HG03457 (cell line): ENCODE measurements at regions not wholly inside any gene's neighbourhood (a gene's known extent, or its start where the extent isn't known, plus 50 kb on each side); places are given as distances from the start of the nearest gene placed in this dataset.

ENCODE experiments used
- ATAC-seq: cut with Tn5 transposase; IDR thresholded peaks from one replicate; pipeline ENCODE4 v1.9.1; 2021; ENCODE audit warnings: moderate number of reproducible peaks; ENCODE audit not compliant: unreplicated experiment

- ATAC-seq, result no peak
These were observed 310.4 kb downstream of the KCNC2 start for GRCh38 chr12:74899031-74899829.

GRCh38 chr12:74900232-74900631 is 309.4 kb downstream of the KCNC2 start:
- no peak for ATAC-seq

- ATAC-seq, result no peak
These were observed 306.1 kb downstream of the KCNC2 start for GRCh38 chr12:74903522-74903921.

GRCh38 chr12:74906224-74906623 is 303.4 kb downstream of the KCNC2 start:
- no peak for ATAC-seq

- ATAC-seq, result no peak
These were observed 298.8 kb downstream of the KCNC2 start for GRCh38 chr12:74910831-74911230.

- no peak for ATAC-seq
These were observed 295.3 kb downstream of the KCNC2 start for GRCh38 chr12:74914378-74914777.

- no peak for ATAC-seq
These were observed 293.9 kb downstream of the KCNC2 start for GRCh38 chr12:74915718-74916117.

- no peak for ATAC-seq
These were observed 291.9 kb downstream of the KCNC2 start for GRCh38 chr12:74917743-74918142.

- ATAC-seq, result no peak
These were observed 291.3 kb downstream of the KCNC2 start for GRCh38 chr12:74918291-74918690.

- no peak for ATAC-seq
These were observed 287.5 kb downstream of the KCNC2 start for GRCh38 chr12:74922117-74922516.

- no peak for ATAC-seq
These were observed 287.0 kb downstream of the KCNC2 start for GRCh38 chr12:74922642-74923041.

GRCh38 chr12:74941670-74942069 is 268.0 kb downstream of the KCNC2 start:
- ATAC-seq, result no peak

- no peak for ATAC-seq
These were observed 263.9 kb downstream of the KCNC2 start for GRCh38 chr12:74945771-74946198.

GRCh38 chr12:74953697-74954096 is 255.9 kb downstream of the KCNC2 start:
- ATAC-seq, result no peak

GRCh38 chr12:74957231-74957630 is 252.4 kb downstream of the KCNC2 start:
- ATAC-seq, result no peak

- no peak for ATAC-seq
These were observed 252.0 kb downstream of the KCNC2 start for GRCh38 chr12:74957634-74958033.

- no peak for ATAC-seq
These were observed 250.0 kb downstream of the KCNC2 start for GRCh38 chr12:74959657-74960056.

- no peak for ATAC-seq
These were observed 246.3 kb downstream of the KCNC2 start for GRCh38 chr12:74963304-74963703.

- no peak for ATAC-seq
These were observed 245.7 kb downstream of the KCNC2 start for GRCh38 chr12:74963867-74964331.

- ATAC-seq, result no peak
These were observed 245.2 kb downstream of the KCNC2 start for GRCh38 chr12:74964390-74964789.

- ATAC-seq, result no peak
These were observed 238.4 kb downstream of the KCNC2 start for GRCh38 chr12:74971201-74971600.

- no peak for ATAC-seq
These were observed 231.7 kb downstream of the KCNC2 start for GRCh38 chr12:74977832-74978481.
